Ascending aorta (tissue), 2 donors: ENCODE measurements at regions not wholly inside any gene's neighbourhood (a gene's known extent, or its start where the extent isn't known, plus 50 kb on each side); places are given as distances from the start of the nearest gene placed in this dataset.

ENCODE experiments used
- DNase-seq, 2 donors: peaks; one replicate each; pipeline ENCODE4 v3.0.0-alpha.2; 2019; ENCODE audit warnings: low spot score in 2 of 2
- H3K27ac ChIP-seq, 2 donors: fragments of 200-600 bp; sonication (generic); one replicate each; pipeline ENCODE4 v1.5.1; 2016 to 2017; ENCODE audit warnings: mild to moderate bottlenecking in 1 of 2
- H3K27me3 ChIP-seq: fragments of 200-600 bp; sonication (generic); one replicate; pipeline ENCODE4 v1.5.1; 2017
- H3K36me3 ChIP-seq, 2 donors: fragments of 200-600 bp; sonication (generic); one replicate each; pipeline ENCODE4 v1.5.1; 2016
- H3K4me1 ChIP-seq, 2 donors: fragments of 200-600 bp; sonication (generic); one replicate each; pipeline ENCODE4 v1.5.1; 2016 to 2017; ENCODE audit warnings: mild to moderate bottlenecking in 1 of 2
- H3K4me3 ChIP-seq, 2 donors: fragments of 200-600 bp; sonication (generic); one replicate each; pipeline ENCODE4 v1.5.1; 2016 to 2017; ENCODE audit warnings: mild to moderate bottlenecking in 1 of 2
- H3K9me3 ChIP-seq, 2 donors: fragments of 200-600 bp; sonication (generic); one replicate each; pipeline ENCODE4 v1.5.1; 2016
- CTCF ChIP-seq, 3 experiments: fragments of 200-600 bp in 2 of 3; fragments of 450-650 bp in 1 of 3; sonication (generic) in 2 of 3; IDR thresholded peaks; one replicate each; pipeline ENCODE4 v1.5.1; 2016 to 2019; ENCODE audit warnings: antibody characterized with exemption in 3 of 3, mild to moderate bottlenecking in 1 of 3, moderate library complexity in 1 of 3
- intact Hi-C: fragments of 100-400 bp; cut with DNase I; formaldehyde crosslinking; loops from one replicate; pipeline ENCODE4 v1.15.1; 2023

- H3K4me1 ChIP-seq: no peaks in the 10 kb centered on the region
- DNase-seq: no peak
- H3K9me3 ChIP-seq: no peaks in the 10 kb centered on the region
- H3K4me3 ChIP-seq: no peak overlapping the region
- H3K27ac ChIP-seq: no peak overlapping the region
- H3K36me3 ChIP-seq: no peaks in the 10 kb centered on the region
- no peak for TF ChIP-seq CTCF (IDR thresholded peaks at IDR 0.05)
- intact Hi-C loops: no loop called here
- H3K27me3 ChIP-seq: no peaks in the 10 kb centered on the region
These were observed 486.0 kb downstream of the EDEM1 start for GRCh38 chr3:5673521-5673920.

GRCh38 chr3:5675319-5675718 lies 487.8 kb downstream of the EDEM1 start:
- intact Hi-C loops: no loop called here
- Histone ChIP-seq H3K27me3 (no peaks in the 10 kb centered on the region), H3K4me3 (no peak overlapping the region), H3K4me1 (no peaks in the 10 kb centered on the region), H3K36me3 (no peaks in the 10 kb centered on the region), H3K9me3 (no peaks in the 10 kb centered on the region), H3K27ac (no peak overlapping the region)
- DNase-seq: no peak
- TF ChIP-seq CTCF (IDR thresholded peaks at IDR 0.05): no peak

- intact Hi-C loops: no loop called here
- no peak for DNase-seq
- Histone ChIP-seq H3K36me3 (no peaks in the 10 kb centered on the region), H3K9me3 (no peaks in the 10 kb centered on the region), H3K4me3 (no peak overlapping the region), H3K4me1 (no peaks in the 10 kb centered on the region), H3K27me3 (no peaks in the 10 kb centered on the region), H3K27ac (no peak overlapping the region)
- no peak for TF ChIP-seq CTCF (IDR thresholded peaks at IDR 0.05)
These were observed 490.0 kb downstream of the EDEM1 start for GRCh38 chr3:5677555-5677954.

GRCh38 chr3:5678248-5678647 lies 490.7 kb downstream of the EDEM1 start:
- Histone ChIP-seq H3K27me3 (no peaks in the 10 kb centered on the region), H3K4me1 (no peaks in the 10 kb centered on the region), H3K27ac (no peak overlapping the region), H3K4me3 (no peak overlapping the region), H3K9me3 (no peaks in the 10 kb centered on the region), H3K36me3 (no peaks in the 10 kb centered on the region)
- intact Hi-C loops: no loop called here
- DNase-seq: no peak
- no peak for TF ChIP-seq CTCF (IDR thresholded peaks at IDR 0.05)

- DNase-seq: no peak
- Histone ChIP-seq H3K27me3 (no peaks in the 10 kb centered on the region), H3K9me3 (no peaks in the 10 kb centered on the region), H3K4me3 (no peak overlapping the region), H3K27ac (no peak overlapping the region), H3K4me1 (no peaks in the 10 kb centered on the region), H3K36me3 (no peaks in the 10 kb centered on the region)
- TF ChIP-seq CTCF (IDR thresholded peaks at IDR 0.05): no peak
- intact Hi-C loops: no loop called here
These were observed 491.3 kb downstream of the EDEM1 start for GRCh38 chr3:5678844-5679243.

- intact Hi-C loops: no loop called here
These were observed 499.7 kb downstream of the EDEM1 start for GRCh38 chr3:5687230-5687629.

More at GRCh38 chr3:5687230-5687629, 499.7 kb downstream of the EDEM1 start:
- Histone ChIP-seq H3K4me1 (no peaks in the 10 kb centered on the region), H3K36me3 (no peaks in the 10 kb centered on the region), H3K27ac (no peak overlapping the region), H3K27me3 (no peaks in the 10 kb centered on the region), H3K4me3 (no peak overlapping the region), H3K9me3 (peaks cover 0 to 3% of the 10 kb centered on the region in 2 donors)
- no peak for TF ChIP-seq CTCF (IDR thresholded peaks at IDR 0.05)
- DNase-seq: no peak
